HG03565 (cell line): ENCODE measurements at regions not wholly inside any gene's neighbourhood (a gene's known extent, or its start where the extent isn't known, plus 50 kb on each side); places are given as distances from the start of the nearest gene placed in this dataset.
"Not testable (repeated sequence)": the region's sequence is repeated elsewhere in the genome, so short reads cannot be mapped to it uniquely, and the experiment has no call there.

Source experiments
- ATAC-seq: cut with Tn5 transposase; IDR thresholded peaks from one replicate; pipeline ENCODE4 v1.9.1; 2021; ENCODE audit warnings: mild to moderate bottlenecking, moderate library complexity; ENCODE audit not compliant: unreplicated experiment

DNA sequence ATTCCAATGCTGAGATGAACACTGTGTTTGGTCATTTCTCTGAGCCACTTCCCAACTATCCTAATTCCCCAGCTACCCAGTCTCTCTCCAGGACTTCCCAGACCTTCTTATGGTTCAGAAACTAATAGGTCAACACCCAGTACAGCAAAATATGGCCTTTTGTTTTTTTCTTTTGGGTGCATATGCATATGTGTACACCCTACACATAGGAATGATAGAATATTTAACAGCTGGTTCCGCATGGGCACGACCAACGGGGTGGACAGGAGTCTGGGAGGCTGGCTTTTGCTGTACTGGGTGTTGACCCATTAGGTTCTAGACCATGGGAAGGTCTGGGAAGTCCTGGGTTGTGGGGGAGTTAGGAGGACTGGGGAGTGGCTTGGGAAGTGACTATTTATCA lies 143.9 kb downstream of the MRPS6 start:
- ATAC-seq = no peak

DNA sequence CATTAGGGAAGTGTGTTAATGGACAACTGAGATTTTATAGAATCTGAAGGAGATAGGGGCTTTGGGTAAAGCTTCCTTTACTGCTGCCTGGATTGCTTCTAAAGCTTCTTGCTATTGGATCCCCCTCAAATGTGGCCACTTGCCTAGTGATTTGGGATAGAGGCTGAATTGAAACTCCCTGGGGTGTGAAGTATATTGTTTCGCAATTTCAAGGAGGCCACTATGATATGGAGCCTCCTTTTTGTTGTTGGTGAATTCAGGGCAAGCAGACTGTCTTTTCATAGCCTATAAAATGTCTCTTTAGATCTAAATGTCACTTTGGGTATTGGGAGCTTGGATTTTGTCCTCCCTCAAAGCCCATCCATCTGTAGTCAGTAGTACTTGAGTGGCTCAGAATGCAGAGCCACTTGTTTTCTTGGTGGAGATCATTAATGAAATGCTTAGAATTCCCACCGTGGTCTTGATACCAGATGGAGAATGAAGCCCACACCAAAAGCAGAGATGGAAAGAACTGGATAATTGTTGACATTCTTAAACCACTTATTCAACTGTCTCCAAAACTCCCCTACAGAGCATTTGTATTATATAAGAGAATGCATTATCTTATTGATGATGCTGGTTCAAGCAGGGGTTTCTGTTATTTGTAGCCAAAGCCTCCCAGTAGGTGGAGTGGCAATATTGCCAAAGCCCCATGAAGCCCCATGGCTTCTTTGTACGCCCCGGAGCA lies 144.3 kb upstream of the KCNE2 start:
- no peak for ATAC-seq

DNA sequence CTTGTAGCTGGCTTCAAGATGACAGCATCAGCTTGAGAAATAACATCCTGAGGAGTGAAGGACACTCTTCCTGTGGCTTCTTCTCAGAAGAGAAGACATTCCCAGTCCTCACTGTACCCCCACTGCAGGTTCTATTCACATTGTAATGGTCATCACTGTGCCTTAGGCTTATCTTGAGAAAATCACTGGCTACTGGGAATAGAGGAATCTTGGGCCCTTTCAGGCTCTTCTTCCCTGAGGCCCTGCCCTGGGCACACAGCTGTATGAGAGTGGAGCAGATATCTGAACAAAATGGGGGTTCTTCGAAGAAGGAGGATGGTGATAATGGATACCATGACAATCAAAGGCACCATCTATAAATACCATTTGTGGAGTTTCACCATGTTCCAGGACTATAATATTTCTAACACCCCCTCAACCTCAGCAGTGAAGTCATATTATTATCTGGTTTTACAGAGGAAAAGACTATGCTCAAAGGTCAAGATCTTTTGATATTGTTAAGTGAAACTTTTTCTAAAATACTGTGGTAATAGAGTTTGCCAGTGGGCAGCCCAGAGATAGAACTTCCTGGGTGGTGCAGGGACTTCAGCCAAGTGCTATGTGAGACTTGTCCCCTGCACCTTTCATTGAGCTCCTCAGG lies 143.1 kb upstream of the KCNE2 start:
- ATAC-seq = no peak

DNA sequence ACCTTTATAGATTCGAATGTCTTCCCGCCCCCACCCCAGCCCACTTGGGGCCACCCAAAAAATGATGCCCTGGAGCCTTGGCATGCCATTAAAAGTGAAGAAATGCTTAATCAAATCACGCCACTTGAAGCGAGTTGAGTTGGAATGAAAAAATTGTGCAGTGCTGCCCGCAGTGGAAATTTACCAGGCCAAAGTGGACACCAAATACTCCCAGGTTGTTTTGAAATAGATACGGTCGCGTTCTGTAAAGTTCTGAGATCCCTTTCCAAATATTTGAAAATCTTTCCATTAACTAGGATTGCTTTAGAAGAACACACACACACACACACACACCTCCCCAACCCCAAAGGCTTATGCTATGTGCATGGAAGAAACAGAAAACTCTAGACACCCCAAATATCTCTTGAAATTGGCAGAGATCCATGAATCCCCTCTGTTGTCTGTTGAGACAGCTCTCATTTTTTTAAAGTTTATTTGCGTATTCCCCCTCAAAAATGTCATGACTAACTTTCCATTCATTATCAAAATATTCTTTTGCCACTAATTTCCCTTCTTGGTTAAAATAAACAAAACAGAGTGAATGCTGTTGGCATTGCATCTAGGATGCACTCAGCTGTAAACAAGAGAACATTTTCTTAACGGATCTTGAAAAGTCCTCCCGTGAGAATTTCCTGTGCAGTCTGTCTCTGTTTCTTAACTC lies 142.3 kb upstream of the KCNE2 start:
- ATAC-seq = no peak

DNA sequence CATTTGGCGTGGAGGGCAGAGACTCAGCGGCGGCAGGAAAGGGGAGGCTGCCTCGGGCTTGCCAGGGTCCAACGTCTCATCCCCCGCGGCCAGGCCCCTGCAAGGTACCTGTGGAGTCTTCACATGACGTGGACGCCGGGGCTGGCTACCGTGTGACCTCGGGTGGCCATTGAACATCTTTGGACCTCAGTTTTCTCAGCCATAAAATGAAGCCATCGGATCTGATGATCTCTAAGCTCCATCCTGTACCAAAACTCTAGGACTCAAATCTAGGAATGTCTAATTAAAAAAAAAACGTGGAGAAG lies 141.8 kb upstream of the KCNE2 start:
- no peak for ATAC-seq

DNA sequence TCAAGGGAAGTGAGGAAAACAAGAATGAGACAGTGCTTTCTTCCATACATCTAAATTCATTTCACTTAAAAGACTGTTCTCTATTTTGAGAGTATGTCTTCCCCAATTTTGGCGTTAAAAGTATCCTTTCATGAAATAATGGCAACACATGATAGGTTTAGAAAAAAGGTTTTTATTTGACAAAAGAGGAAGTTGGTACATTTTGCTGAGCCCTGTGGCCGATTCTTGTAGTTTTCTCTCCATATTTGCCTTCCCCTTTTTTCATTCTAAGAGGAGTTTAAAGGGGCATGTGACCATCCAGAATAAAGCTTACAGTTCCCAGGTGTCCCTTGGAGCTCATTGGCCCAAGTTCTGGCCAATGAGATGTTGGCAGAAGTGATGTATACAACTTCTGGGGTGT lies 140.4 kb upstream of the KCNE2 start:
- ATAC-seq = no peak

DNA sequence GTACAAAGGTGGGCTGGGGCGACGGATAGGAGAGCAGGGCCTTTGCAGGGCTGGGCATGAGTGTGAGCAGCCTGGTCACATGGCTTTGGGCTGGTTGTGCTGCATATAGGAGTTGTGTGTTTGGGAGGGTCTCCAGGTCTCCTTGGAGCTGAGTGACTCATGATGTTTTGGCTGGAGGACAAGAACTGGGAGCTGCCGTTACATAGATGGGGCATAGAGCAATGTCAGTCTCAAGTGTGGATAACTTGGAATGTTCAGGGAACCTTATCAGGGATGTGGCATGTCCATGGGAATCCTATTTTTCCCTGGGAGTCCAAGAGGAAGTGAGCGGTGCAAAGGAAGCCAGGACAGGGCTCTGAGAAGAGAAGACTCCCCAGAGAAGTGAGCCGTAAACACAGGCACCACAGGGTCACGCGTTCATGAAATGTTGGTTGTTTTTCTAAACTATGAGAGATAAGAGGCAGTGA lies 136.4 kb upstream of the KCNE2 start:
- ATAC-seq = no peak

DNA sequence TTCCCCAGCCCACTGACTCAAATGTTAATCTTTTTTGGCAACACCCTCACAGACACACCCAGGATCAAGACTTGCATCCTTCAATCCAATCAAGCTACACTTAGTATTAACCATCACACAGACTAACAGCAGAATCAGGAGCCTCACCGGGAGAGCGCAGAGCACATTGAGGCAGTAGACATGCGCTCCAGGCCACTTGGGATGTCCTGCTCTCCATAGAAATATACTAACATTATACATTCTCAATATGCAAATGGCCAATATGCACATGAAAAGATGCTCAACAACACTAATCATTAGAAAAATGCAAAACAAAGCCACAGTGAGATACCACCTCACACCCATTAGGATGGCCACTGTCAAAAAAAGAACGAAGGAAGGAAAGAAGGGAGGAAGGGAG lies 135.0 kb upstream of the KCNE2 start:
- ATAC-seq = no peak

DNA sequence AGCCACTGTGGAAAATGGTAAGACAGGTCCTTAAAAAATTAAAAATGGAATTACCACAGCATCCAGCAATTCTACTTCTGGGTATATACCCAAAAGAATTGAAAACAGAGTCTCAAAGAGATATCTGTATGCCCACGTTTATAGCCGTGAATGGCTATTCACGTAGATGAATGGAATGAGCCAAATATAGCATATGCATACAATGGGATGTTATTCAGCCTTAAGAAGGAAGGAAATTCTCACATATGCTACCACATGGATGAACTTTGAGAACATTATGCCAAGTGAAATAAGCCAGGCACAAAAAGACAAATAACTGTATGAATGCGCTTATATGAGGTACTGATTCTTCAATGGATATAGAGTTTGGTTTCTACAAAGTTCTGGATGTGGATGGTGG lies 134.5 kb upstream of the KCNE2 start:
- ATAC-seq = no peak

DNA sequence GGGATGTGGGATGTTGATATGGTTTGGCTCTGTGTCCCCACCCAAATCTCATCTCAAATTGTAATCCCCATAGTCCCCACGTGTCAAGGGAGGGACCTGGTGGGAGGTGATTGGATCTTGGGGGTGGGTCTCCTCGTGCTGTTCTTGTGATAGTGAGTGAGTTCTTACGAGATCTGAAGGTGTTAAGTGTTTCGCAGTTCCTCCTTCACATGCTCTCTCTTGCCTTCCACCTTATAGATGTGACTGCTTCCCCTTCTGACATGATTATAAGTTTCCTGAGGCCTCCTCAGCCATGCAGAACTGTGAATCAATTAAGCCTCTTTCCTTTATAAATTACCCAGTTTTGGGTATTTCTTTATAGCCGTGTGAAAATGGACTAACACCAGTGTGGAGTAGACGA lies 130.1 kb upstream of the KCNE2 start:
- not testable (repeated sequence) for ATAC-seq

DNA sequence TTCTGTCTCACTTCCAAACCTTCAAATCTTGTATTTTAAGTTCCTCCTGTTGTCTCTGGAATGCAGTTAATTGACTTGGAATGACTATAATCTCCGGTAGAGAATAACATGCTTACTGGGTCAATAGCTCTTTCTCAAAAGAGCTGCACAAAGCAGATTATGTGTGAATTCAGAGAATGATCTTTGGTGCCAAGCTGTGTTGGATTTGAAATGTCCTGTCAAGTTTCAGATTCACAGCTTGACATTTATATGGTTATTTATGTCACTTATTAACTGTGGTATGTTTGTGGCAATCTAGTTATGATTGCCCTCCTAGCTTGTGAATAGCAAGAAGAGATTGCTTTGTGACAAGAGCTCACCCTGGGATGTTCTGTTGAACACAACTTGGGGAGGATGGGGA lies 128.3 kb upstream of the KCNE2 start:
- ATAC-seq = no peak

DNA sequence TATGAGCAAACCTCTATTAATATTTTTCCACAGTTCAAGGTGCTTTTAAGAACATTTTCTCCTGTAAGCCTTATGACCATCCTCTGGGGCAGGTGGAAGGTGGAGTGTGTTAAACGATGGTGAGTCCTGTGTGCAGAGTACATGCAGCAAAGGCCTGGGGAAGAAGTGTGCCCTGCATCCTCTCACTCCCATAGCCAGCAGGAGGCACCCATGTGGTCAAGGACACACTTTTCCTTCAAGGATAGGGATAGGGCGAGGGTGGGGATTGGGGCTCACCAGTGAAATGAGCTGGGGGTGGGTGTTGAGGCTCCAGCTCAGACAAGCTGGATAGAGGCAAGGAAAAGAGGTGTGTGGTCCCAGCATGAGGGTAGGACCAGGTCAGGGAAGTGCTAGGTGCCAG lies 120.8 kb upstream of the KCNE2 start:
- no peak for ATAC-seq

DNA sequence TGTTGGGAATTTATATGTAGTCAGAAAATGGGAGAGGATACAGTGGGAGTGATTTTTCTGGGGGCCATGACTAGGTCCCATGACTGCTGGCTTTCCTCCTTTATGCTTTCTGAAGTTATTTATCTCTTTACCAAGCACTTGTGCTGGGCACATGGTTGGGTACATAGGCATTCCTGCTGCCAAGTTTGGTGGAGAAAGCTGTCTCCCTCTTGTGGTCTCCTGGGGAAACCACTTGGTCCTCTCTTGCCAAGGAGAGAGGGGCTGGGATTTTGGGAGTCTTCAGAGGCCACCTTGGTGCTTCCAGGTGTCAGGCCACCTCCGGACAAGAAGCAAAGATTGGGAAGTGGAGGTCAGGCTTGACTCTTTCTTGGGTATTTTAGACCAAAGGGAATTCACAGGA lies 120.2 kb upstream of the KCNE2 start:
- ATAC-seq = no peak

DNA sequence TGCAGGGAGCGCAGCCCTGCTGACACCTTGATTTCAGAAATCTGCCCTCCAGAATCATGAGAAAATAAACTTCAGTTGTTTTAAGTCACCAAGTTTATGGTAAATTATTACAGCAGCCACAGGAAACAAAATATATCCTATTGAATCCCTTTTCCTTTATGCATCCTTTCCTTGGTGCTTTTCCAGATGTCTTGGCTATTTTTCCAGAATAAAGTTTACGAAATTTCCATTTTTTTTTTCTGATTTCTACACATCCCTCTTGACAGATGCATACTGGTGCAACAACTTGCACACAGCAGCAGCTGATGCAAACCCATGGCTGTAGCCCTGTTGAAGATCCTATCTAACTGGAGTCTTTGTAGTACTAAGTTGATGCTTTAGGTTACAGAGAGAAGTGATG lies 111.1 kb upstream of the KCNE2 start:
- ATAC-seq = no peak

DNA sequence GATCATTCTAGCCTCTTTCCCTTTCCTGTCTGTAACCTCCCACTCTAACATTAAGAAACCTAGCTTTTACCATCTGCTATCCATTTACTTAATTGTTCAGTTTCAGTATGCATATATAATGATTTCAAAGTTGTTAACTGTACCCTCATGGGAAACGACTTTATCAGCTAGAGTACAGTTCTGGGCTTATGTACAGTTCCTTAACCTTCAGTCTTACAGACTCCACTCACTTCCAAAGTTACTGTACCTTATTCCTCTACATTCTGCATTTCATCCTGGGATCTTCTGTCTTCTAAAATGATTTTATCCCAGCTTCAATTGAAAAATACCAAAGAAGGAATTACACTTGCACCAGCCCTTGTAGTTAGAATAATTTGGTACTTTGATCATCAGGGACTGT lies 108.7 kb upstream of the KCNE2 start:
- ATAC-seq = no peak

DNA sequence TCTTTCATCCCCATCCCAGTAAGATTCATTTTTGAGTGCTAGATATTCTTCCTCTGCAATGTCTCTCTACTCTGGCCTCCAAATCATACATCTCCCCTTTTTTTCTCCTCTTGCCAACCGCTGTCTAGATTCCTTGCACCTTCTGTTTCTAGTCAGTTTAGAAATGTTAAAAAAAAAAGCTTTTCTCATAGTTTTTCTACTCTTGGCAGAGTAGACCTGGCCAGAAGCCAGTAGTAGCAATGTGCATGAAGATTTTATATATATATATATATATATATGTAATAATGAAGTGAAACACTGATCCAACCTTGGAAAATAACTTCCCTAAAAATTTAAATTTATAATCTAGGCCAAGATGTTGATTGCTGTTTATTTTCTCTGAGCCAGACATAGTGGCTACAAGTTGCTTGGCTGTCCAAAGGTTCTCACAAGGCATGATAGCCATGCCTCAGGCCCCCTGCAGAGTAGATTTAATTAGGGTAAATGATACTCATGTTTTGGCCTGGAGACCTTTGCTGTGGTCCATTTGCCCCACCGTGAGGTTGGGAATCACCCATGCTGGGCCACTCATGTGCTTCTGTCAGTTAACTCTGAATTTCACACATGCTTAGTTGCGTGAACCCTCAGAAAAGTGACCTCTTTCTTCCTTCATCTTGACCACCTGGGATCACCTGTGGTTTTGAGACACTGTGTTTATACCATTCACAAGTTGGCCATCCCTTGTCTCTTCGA lies 103.4 kb upstream of the KCNE2 start:
- no peak for ATAC-seq

DNA sequence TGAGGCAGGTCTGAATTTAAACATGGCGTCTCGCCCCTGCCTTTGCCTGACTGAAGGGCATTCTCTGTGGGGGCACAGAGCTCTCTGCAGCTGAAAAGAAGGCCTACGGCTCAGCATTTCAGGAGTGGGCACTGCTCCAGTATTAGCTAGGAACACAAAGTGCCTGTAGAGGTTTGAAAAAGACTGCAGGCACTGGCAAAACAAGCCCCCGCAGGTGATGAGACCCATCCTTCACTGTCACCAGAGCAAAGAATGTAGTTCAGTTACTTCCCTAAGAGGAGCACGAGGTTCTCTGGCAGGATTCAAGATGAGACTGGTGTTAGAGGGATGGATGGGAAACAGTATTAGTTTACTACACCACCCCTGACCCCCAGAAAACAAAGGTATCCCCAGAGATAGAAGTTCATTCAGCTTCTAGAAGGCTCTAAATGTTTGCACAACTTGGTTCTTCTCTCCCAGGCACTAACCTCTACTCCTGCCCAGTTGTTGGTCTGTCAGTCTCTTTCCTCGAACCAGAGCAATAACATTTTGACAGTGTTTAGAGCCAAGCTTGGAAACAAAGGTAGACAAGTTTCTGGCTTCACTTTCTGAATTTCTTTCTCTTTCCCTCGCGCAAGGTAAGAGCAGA lies 101.9 kb upstream of the KCNE2 start:
- no peak for ATAC-seq

DNA sequence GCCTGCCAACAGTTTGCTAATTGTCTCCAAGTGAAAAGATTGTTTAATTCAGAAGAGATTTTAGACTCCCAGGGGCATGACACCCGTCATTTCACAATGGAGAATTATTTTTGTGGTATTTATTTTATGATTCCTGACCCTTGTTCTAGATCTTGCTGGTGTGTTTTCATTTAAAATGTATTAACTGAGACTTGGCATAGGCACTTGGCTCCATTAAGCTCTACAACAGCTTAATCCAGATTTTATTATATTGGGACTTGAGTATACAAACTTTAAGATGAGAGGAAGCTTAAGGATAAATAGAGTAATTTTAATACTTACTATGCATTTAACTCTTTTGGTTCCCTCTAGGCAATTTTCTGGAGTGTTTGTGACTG lies 101.3 kb upstream of the KCNE2 start:
- no peak for ATAC-seq

DNA sequence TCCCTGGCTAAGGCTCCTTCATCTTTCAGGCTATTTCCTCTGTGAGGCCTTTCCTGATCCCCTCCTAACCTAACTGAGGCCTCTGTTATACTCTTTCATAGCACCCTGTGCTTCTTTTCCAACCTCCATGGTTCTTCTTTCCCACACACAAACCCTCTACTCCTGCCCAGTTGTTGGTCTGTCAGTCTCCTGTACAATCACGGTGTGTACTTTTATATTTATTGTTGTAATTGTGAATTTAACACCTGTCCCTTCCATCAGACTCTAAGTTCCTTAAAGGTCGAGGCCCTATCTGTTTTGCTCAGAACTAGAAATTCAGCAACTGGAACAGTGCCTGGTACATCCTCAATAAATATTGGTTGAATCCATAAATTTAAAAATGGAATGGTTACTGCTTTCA lies 100.2 kb upstream of the KCNE2 start:
- ATAC-seq = no peak

DNA sequence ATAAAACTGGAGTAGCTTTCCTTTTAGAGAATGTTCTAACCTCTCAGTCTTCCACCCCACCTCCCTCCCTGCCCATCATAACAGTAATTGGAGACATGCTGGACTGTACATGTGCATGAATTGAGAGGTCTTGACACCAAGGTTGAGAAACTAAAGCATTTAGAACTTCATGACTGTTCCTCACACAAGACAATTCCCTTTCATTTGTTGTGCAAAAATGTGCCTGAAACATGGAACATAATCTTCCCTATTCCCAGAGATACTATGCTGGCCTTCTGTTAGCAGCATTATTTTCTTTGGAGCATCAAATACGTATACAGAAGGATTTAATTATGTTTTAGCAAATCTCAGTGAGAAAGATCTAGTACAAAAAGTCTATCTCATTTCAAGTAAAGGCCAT lies 97.5 kb upstream of the KCNE2 start:
- ATAC-seq = no peak

DNA sequence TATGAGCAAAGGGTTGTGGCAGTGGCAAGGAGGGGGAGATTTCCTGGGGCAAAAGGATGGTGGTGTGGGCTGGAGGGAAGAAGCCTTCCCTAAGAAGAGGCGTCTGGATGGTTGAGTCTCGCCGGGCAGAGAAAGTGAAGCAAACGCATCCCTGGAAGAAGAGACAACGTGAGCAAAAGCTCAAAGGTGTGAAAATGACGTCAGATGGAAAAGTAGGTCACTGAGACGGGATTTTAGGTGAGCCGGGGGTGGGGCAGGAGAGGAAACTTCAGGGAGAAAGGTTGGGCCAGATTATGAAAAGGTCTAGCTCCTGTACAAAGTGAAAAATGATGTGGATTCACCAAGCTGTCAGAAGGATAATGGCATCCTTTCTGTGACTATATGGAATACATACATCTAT lies 95.3 kb upstream of the KCNE2 start:
- no peak for ATAC-seq
